Epithelial cell of esophagus (primary cell): ENCODE measurements at regions not wholly inside any gene's neighbourhood (a gene's known extent, or its start where the extent isn't known, plus 50 kb on each side); places are given as distances from the start of the nearest gene placed in this dataset.

ENCODE experiments used
- DNase-seq: peaks from one replicate; pipeline ENCODE4 v3.0.0; 2010; ENCODE audit warnings: low read depth
- H3K4me3 ChIP-seq: 2 replicates; pipeline ENCODE4 v1.5.1; 2011; ENCODE audit warnings: mild to moderate bottlenecking, low read length, control low read depth
- TF ChIP-seq, protein P1 (sequence below): IDR thresholded peaks from 2 replicates; pipeline ENCODE4 v1.5.1; 2011; ENCODE audit warnings: low read depth, mild to moderate bottlenecking, low read length, control low read depth, inconsistent platforms; ENCODE audit not compliant: insufficient read depth; ENCODE audit errors: missing control alignments

DNA sequence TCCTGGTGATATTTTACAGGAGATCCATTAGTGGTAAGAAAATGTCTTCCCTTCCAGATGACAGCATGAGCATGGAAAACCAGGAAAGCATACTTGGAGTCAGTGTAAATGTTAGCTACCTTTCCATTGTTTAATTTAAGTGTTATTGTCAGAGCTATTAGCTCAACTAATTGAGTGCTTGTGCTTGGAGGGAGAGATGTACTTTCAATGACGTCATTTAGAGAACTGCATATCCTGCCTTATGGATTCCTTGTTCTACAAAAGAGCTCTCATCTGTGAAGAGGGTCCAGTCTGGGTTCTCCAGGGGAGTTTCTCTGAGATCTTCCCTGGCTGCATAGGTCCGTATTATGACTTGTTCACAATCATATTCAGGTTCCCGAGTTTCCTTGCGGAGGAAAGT, 687.2 kb downstream of the TBL1XR1 start:
- TF ChIP-seq, protein P1, sequence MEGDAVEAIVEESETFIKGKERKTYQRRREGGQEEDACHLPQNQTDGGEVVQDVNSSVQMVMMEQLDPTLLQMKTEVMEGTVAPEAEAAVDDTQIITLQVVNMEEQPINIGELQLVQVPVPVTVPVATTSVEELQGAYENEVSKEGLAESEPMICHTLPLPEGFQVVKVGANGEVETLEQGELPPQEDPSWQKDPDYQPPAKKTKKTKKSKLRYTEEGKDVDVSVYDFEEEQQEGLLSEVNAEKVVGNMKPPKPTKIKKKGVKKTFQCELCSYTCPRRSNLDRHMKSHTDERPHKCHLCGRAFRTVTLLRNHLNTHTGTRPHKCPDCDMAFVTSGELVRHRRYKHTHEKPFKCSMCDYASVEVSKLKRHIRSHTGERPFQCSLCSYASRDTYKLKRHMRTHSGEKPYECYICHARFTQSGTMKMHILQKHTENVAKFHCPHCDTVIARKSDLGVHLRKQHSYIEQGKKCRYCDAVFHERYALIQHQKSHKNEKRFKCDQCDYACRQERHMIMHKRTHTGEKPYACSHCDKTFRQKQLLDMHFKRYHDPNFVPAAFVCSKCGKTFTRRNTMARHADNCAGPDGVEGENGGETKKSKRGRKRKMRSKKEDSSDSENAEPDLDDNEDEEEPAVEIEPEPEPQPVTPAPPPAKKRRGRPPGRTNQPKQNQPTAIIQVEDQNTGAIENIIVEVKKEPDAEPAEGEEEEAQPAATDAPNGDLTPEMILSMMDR = no peak
- no peak overlapping the region for H3K4me3 ChIP-seq
- DNase-seq = no peak

DNA sequence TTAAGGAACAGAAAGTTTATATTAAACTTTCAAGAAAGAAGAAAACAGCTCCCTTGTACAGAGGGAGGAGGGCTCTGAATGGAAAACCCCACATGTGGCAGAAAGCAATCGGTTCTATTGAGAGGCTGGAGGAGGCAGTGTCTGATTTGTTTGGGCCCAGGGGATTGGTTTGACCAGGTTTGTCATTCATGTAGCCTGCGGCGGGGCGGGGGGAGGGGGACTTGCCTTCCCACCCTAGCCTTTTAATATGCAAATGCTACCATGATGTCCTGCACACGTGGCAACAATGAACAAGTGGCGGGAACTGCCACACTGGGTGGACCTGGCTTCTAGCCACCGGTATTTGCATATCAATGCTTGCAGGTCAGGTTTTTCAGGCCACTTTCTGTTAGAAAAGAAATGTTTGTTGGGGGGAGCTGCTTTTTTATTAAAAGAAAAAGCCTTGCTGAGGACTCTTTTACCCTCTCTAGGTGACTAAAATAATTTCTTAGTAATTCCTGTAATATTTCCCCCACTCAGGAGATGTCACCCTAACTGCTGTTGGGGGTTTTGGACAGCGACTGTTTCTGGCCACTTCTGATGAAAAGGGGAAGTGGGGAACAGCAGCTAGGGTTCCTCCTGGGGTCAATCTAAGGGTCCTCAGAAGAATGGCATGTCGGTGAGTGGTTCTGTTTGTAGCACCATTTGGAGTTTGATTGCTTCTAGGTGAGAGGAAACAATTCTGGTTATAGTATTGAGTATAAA, 691.2 kb downstream of the TBL1XR1 start:
- DNase-seq = no peak
- H3K4me3 ChIP-seq = no peak overlapping the region
- TF ChIP-seq, protein P1 = no peak

DNA sequence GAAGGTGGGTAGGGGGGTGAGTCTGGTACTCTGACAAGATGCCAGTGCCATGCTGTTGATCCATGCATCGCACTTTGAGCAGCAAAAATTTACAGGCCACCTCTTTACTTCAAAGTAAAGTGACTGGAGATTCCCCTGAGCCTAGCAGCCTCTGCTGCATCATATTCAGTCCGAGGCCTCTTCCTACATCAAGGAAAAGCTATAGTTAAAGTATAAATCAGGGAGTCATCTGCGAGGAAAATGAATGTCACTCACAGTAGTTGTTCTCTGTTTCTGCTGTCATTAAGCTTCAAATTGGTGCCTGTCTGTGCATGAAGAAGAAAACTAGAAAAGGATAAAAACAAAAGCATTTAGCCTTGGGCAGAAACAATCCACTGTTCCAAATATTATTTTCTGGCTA, 706.2 kb downstream of the TBL1XR1 start:
- no peak for DNase-seq
- no peak overlapping the region for H3K4me3 ChIP-seq
- TF ChIP-seq, protein P1 = no peak

DNA sequence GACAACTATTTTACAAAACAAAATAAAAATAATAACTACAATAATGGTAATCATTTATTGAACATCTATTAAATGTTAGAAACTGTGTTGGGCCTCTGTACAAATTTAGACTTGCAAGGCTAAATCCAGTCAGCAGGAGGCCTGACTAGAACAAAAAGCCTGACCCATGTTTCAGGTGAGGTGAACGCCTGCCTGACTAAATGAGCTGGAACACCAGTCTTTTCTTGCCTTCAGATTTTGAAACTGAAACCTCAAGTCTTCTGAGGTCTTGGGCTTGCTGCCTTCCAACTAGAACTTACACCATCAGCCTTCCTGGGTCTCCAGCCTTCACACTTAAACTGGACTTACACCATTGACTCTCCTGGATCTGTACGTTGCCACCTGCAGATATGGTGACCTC, 706.9 kb downstream of the TBL1XR1 start:
- TF ChIP-seq, protein P1 = no peak
- H3K4me3 ChIP-seq = no peak overlapping the region
- DNase-seq = no peak

DNA sequence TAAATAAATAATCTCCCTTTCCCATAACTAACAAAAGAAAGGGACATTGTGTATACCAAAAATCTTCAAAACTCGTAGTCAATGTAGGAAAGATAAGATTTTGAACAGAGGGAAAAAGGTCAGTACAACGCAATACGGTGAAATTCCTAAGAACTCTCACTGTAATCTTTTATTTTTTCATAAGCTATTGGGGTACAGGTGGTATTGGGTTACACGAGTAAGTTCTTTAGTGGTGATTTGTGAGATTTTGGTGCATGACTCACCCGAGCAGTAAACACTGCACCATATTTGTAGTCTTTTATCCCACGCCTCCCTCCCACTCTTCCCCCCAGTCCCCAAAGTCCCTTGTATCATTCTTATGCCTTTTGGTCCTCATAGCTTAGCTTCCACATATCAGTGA, 718.0 kb downstream of the TBL1XR1 start:
- no peak overlapping the region for H3K4me3 ChIP-seq
- no peak for DNase-seq
- TF ChIP-seq, protein P1 = no peak

DNA sequence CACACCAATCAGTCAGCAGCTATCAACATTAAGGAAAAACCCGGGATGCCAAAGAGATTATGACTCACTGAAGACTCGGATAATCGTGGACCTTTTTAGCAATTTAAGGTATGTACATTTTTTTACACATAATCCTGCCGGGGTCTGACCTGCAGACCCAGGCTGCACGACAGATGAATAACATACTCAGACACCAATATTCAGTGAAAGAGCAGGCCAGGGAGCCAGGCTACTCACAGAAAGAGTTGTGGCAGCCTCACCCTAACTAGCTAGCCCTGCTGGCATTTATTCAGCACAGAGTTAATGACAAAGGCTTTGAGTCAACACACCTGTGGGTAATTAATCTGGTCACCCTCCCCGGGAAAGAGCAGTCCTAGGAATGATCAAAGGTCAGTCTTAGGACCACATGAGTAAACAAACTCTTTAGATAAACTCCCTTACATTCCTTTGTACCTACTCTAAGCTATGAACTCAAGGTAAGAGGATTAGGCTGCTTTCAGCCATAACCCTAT, 727.5 kb downstream of the TBL1XR1 start:
- TF ChIP-seq, protein P1 = no peak
- no peak overlapping the region for H3K4me3 ChIP-seq
- DNase-seq = peak; percentile 2

DNA sequence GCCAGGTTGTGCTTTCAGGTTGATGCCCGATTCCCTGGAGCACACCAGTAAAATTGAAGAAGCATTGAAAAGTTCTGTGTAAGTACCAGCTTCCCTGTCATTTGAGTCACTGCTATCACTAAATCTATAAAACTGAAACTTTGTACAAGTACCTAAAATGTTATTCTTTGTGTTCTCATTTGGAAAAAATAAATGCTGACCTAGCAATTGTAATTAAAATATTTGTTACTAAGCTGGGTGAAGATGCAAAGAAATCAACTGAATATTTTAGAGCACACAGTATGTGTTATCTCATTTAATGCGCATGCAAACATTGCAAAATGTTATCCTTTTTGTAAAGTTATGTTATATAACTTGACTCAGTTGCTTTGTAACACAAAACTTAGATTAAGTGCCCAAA, 733.7 kb downstream of the TBL1XR1 start:
- DNase-seq = no peak
- no peak overlapping the region for H3K4me3 ChIP-seq
- TF ChIP-seq, protein P1 = no peak
